ENCODE measurements at regions not wholly inside any gene's neighbourhood (a gene's known extent, or its start where the extent isn't known, plus 50 kb on each side); places are given as distances from the start of the nearest gene placed in this dataset.
"Not testable (repeated sequence)": the region's sequence is repeated elsewhere in the genome, so short reads cannot be mapped to it uniquely, and the experiment has no call there.

DNA sequence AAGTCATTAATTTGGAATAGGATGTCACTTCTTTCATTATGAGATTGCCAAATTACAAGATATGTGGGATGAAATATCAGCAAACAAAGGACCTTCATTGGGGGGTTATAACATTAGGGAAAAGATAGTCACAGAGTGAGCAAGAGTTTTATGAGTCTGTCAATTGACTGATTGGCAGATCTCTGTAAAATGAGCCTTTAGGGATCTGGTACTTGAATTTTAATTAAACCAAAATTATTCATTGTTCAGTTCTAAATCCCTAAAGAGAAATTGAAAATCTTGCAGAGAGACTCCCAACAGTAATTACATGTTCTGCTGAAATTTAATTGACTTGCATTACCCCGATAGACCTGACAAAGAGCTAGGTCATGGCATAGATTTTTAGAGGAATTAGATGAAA lies 768.1 kb upstream of the SPRY2 start:
- Histone ChIP-seq H3K9ac (no peak overlapping the region), H3K4me2 (no peak overlapping the region), H4K20me1 (ENCODE audit: insufficient read depth) (no peaks in the 10 kb centered on the region), H3K27ac (no peak overlapping the region), H3K79me2 (ENCODE audit: insufficient read depth, low read depth) (no peaks in the 10 kb centered on the region), H3K4me1 (ENCODE audit: low read depth, poor library complexity, severe bottlenecking) (no peaks in the 10 kb centered on the region), H3K36me3 (ENCODE audit: insufficient read depth) (no peaks in the 10 kb centered on the region), H2AFZ (ENCODE audit: low read depth) (no peak overlapping the region), H3K4me3 (IDR thresholded peaks at IDR 0.05; ENCODE audit: insufficient read depth, low read depth, low read length) (no peak overlapping the region), H3K27me3 (ENCODE audit: insufficient read depth, low read depth) (no peaks in the 10 kb centered on the region)
- TF ChIP-seq, protein P1, sequence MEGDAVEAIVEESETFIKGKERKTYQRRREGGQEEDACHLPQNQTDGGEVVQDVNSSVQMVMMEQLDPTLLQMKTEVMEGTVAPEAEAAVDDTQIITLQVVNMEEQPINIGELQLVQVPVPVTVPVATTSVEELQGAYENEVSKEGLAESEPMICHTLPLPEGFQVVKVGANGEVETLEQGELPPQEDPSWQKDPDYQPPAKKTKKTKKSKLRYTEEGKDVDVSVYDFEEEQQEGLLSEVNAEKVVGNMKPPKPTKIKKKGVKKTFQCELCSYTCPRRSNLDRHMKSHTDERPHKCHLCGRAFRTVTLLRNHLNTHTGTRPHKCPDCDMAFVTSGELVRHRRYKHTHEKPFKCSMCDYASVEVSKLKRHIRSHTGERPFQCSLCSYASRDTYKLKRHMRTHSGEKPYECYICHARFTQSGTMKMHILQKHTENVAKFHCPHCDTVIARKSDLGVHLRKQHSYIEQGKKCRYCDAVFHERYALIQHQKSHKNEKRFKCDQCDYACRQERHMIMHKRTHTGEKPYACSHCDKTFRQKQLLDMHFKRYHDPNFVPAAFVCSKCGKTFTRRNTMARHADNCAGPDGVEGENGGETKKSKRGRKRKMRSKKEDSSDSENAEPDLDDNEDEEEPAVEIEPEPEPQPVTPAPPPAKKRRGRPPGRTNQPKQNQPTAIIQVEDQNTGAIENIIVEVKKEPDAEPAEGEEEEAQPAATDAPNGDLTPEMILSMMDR (conservative IDR thresholded peaks at IDR 0.05; ENCODE audit: low read depth, low read length): no peak

DNA sequence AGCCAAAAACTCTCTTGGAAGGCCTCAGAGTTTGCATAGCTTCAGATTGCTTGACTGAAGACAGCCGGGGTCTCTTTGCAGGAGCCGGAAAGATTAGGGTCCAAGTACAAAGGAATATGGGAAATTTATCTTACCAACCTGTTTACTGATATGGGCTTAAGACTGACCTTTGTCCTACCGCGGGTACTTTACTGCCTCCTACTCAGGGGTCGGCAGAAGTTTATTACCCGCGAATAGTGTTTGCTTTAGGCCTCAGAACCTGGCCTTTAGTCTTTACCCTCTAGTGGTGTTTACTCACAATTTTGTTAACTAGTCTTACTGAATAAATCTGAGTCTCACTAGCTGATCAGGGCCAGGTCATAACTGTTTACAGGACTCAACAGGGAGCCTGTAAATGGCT lies 765.4 kb upstream of the SPRY2 start:
- no peak overlapping the region for H3K4me2 ChIP-seq
- H3K36me3 ChIP-seq (ENCODE audit: insufficient read depth): no peaks in the 10 kb centered on the region
- no peak overlapping the region for H3K27ac ChIP-seq
- H3K4me3 ChIP-seq (IDR thresholded peaks at IDR 0.05; ENCODE audit: insufficient read depth, low read depth, low read length): no peak overlapping the region
- TF ChIP-seq, protein P1 (conservative IDR thresholded peaks at IDR 0.05; ENCODE audit: low read depth, low read length): no peak
- no peak overlapping the region for H2AFZ ChIP-seq (ENCODE audit: low read depth)
- no peaks in the 10 kb centered on the region for H3K27me3 ChIP-seq (ENCODE audit: insufficient read depth, low read depth)
- H3K79me2 ChIP-seq (ENCODE audit: insufficient read depth, low read depth): no peaks in the 10 kb centered on the region
- H3K9ac ChIP-seq: no peak overlapping the region
- H4K20me1 ChIP-seq (ENCODE audit: insufficient read depth): no peaks in the 10 kb centered on the region
- H3K4me1 ChIP-seq (ENCODE audit: low read depth, poor library complexity, severe bottlenecking): no peaks in the 10 kb centered on the region

DNA sequence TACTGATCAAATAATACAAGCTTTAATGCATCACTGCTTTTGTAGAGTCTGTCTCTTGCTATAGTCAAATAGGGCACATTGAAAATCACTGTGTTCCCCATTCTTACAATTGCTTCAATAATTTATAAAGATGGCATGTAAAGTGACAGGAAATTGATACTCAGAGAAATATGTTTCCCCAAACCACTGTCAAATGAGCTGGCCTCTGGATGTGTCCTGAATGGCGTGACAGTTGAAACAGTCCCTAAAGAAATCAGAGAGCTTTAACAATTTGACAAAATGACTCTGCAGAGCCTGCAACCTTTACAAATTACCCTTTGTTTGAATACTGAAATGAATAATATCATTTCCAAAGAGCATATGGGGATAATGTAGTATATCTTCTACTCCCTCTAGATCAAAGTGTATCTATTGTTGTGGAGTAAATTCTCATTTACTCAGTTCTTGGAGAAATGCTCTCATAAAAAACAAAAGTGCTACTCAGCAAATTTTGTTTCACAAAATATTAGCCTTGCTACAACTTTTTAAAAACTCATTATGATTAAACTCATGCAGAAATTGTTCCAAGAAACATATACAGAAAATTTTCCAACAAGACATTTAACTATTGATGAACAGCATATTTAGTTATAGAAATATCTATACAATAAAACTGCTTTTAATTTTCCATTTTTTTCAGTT lies 763.2 kb upstream of the SPRY2 start:
- Histone ChIP-seq H4K20me1 (ENCODE audit: insufficient read depth) (no peaks in the 10 kb centered on the region), H3K27ac (no peak overlapping the region), H3K27me3 (ENCODE audit: insufficient read depth, low read depth) (no peaks in the 10 kb centered on the region), H3K4me1 (ENCODE audit: low read depth, poor library complexity, severe bottlenecking) (no peaks in the 10 kb centered on the region), H3K36me3 (ENCODE audit: insufficient read depth) (no peaks in the 10 kb centered on the region), H3K4me2 (no peak overlapping the region), H3K9ac (no peak overlapping the region), H2AFZ (ENCODE audit: low read depth) (no peak overlapping the region), H3K79me2 (ENCODE audit: insufficient read depth, low read depth) (no peaks in the 10 kb centered on the region), H3K4me3 (IDR thresholded peaks at IDR 0.05; ENCODE audit: insufficient read depth, low read depth, low read length) (no peak overlapping the region)
- TF ChIP-seq, protein P1 (conservative IDR thresholded peaks at IDR 0.05; ENCODE audit: low read depth, low read length): no peak

DNA sequence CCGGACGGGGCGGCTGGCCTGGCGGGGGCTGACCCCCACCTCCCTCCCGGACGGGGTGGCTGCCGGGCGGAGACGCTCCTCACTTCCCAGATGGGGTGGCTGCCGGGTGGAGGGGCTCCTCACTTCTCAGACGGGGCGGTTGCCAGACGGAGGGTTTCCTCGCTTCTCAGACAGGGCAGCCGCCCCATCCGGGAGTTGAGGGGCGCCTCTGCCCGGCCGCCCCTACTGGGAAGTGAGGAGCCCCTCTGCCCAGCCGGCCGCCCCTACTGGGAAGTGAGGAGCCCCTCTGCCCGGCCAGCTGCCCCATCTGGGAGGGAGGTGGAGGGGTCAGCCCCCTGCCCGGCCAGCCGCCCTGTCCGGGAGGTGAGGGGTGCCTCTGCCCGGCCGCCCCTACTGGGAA lies 761.1 kb upstream of the SPRY2 start:
- H3K9ac ChIP-seq; H3K4me3 ChIP-seq (IDR thresholded peaks at IDR 0.05; ENCODE audit: insufficient read depth, low read depth, low read length); H3K79me2 ChIP-seq (ENCODE audit: insufficient read depth, low read depth); H3K27ac ChIP-seq; H4K20me1 ChIP-seq (ENCODE audit: insufficient read depth); H3K36me3 ChIP-seq (ENCODE audit: insufficient read depth); H3K4me1 ChIP-seq (ENCODE audit: low read depth, poor library complexity, severe bottlenecking); H3K27me3 ChIP-seq (ENCODE audit: insufficient read depth, low read depth); H2AFZ ChIP-seq (ENCODE audit: low read depth); H3K4me2 ChIP-seq: not testable (repeated sequence)

DNA sequence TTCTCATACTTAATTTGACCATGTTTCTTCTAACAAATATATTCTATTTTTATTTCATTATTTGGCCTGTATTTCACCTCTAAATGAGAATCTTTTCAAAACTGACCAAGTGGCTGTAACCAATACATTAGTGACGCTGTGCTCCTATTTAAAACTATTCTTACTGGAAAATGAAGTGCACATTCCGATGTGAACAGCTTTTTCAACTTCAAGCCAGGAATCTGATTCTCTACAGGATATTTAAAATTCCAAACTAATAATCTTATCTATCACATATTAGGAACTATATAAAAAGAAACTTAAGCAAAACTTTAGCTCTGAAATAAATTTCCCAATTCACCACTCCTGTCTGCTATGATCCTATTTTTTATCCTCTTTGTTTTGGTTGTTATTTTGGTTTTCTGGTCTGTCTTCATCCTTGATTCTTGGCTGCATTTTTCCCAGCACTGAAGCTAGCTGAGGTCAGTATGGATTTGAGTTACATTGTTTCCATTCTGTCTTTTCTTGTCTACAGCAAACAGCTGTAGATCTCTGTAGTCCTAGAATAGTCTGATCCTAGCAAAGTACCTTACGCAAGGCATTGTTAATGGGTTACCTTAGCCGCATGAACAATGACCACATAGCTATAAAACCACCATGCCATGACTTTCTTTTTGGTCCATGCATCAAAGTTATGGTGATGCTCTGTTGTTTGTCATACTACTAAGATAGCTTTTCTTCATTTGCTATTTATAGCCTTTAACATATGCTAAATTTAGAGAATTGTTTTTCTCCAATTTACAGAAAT lies 748.6 kb upstream of the SPRY2 start:
- TF ChIP-seq, protein P1 (conservative IDR thresholded peaks at IDR 0.05; ENCODE audit: low read depth, low read length): no peak
- Histone ChIP-seq H3K27ac (no peak overlapping the region), H3K27me3 (ENCODE audit: insufficient read depth, low read depth) (no peaks in the 10 kb centered on the region), H3K4me1 (ENCODE audit: low read depth, poor library complexity, severe bottlenecking) (no peaks in the 10 kb centered on the region), H3K79me2 (ENCODE audit: insufficient read depth, low read depth) (no peaks in the 10 kb centered on the region), H3K4me3 (IDR thresholded peaks at IDR 0.05; ENCODE audit: insufficient read depth, low read depth, low read length) (no peak overlapping the region), H2AFZ (ENCODE audit: low read depth) (no peak overlapping the region), H3K4me2 (no peak overlapping the region), H3K36me3 (ENCODE audit: insufficient read depth) (no peaks in the 10 kb centered on the region), H3K9ac (no peak overlapping the region), H4K20me1 (ENCODE audit: insufficient read depth) (no peaks in the 10 kb centered on the region)

All from KMS-11 (cell line).